Stimulated activated effector memory CD8-positive, alpha-beta T cell treated with anti-CD3 and anti-CD28 coated beads, Interleukin-12 subunit alpha, Interleukin-12 subunit beta, amount 100 ng/mL, for 72 hours (primary cell): ENCODE measurements at regions not wholly inside any gene's neighbourhood (a gene's known extent, or its start where the extent isn't known, plus 50 kb on each side); places are given as distances from the start of the nearest gene placed in this dataset.

ENCODE experiments used
- ATAC-seq: fragments of 150-1000 bp; cut with Tn5 transposase; 2 replicates; pipeline ENCODE4 v1.10.0; 2021
- DNase-seq, 2 donors: peaks; one replicate each; pipeline ENCODE4 v3.0.0; 2021 to 2022; ENCODE audit warnings: low spot score in 2 of 2
- H3K27ac Mint-ChIP-seq: one replicate; pipeline ENCODE4 v1.8.0; 2022; ENCODE audit warnings: mild to moderate bottlenecking, mixed read lengths
- H3K36me3 Mint-ChIP-seq: one replicate; pipeline ENCODE4 v1.8.0; 2022; ENCODE audit warnings: mild to moderate bottlenecking, mixed read lengths
- H3K4me1 Mint-ChIP-seq: one replicate; pipeline ENCODE4 v1.8.0; 2022; ENCODE audit warnings: mixed read lengths
- H3K4me3 Mint-ChIP-seq: one replicate; pipeline ENCODE4 v1.8.0; 2022; ENCODE audit warnings: mild to moderate bottlenecking, mixed read lengths
- H3K9me3 Mint-ChIP-seq: one replicate; pipeline ENCODE4 v1.8.0; 2022; ENCODE audit warnings: mixed read lengths

DNA sequence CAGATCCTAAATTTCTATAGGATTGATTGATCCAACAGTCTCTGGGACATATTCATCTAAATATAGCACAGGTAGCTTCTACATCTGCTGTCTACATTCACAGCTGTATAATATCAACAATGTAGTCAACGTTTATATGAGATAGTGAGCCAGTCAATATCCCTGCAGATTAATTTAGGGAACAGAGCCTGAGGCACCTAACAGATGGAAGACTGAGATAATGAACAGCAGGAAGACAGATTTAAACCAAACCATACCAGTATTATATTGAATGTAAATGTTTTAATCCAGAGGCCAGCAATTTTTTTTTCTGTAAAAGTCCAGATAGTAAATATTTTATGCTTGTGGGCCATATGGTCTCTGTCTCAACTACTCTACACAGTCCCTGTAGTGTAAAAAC, 2072.4 kb downstream of the MRPL39 start:
- Mint-ChIP-seq H3K4me3 (no peak overlapping the region), H3K36me3 (no peaks in the 10 kb centered on the region), H3K9me3 (peaks cover 7% of the 10 kb centered on the region), H3K27ac (no peak overlapping the region), H3K4me1 (no peaks in the 10 kb centered on the region)
- DNase-seq (no peak), ATAC-seq (no peak)

DNA sequence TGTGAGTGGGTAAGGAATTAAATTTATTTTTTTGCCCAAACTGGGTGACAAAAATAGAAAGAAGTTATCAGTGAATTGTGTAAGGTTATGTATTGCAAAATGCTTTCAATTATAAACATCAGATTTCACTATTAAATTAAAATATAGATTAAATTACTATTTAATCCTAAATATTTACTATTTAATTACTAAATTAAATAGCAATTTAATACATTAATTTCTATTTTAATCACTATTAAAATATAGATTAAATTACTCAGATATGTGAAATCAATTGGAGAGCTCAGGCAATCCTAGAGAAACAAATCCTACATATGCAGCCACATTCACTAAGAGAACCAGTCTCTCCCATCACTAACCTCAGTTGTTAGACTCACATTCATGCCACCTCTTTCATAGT, 2075.8 kb downstream of the MRPL39 start:
- H3K36me3 Mint-ChIP-seq = no peaks in the 10 kb centered on the region
- H3K9me3 Mint-ChIP-seq = peaks cover 2% of the 10 kb centered on the region
- no peak overlapping the region for H3K27ac Mint-ChIP-seq
- ATAC-seq = no peak
- H3K4me1 Mint-ChIP-seq = no peaks in the 10 kb centered on the region
- no peak for DNase-seq
- no peak overlapping the region for H3K4me3 Mint-ChIP-seq

DNA sequence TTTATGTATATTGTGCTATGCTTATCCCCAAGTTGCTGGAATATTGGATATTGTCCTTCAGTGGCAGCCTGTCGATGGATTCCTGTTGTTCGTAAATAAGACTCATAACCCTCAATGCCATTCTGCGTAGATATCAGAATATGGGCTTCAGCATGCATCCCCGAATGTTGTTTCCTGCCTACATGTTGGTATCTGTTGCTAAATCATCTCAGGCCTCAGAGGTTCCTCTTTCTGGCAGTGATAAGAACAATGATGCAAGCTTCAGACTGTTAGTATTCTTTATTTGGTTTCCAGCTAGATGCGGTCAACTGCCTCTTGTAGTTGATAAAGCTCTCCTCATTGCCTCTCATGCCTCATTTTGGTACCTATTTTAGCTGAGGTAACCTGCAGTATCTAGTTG, 2082.6 kb downstream of the MRPL39 start:
- no peak overlapping the region for H3K4me3 Mint-ChIP-seq
- no peak overlapping the region for H3K27ac Mint-ChIP-seq
- no peaks in the 10 kb centered on the region for H3K4me1 Mint-ChIP-seq
- ATAC-seq (no peak), DNase-seq (no peak)
- H3K36me3 Mint-ChIP-seq = no peaks in the 10 kb centered on the region
- peaks cover 8% of the 10 kb centered on the region for H3K9me3 Mint-ChIP-seq

DNA sequence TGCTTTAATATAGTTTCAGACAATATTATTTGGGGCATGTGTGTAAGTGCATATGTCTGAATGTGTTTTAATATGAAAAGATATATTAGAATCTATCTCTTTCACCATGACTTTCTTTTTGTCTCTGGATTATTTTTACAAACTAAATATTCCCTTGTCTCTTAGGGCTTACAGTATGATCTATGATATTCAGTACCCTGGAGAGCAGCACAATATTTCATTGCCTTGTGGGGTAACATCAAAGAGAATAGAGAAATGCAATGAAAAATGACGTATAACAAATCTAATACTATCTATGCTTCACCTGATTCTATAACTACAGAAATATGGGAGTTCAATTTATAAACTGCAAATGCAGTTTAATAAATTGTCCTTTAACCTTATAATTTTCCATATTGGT, 2084.5 kb downstream of the MRPL39 start:
- Mint-ChIP-seq H3K4me1 (no peaks in the 10 kb centered on the region), H3K9me3 (peaks cover 13% of the 10 kb centered on the region), H3K36me3 (no peaks in the 10 kb centered on the region), H3K4me3 (no peak overlapping the region), H3K27ac (no peak overlapping the region)
- ATAC-seq (no peak), DNase-seq (no peak)

DNA sequence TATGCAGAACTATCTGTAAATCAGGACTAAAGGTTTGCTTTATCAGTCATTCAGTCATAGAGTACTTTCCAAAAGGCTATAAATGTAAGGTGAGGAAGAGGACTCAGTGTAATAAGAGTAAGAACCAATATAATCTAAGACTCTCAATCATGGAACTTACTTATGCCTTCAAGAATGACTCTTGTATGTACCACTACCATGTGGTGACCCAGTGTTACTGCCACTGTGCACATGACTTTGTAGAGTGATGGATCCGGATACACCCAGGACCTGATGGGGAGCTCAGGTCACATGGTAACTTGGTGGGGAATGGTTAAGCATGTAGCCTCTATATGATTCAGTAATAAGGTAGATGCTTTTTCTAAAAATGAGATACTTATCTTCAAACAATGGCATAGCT, 2099.8 kb downstream of the MRPL39 start:
- no peak overlapping the region for H3K4me3 Mint-ChIP-seq
- ATAC-seq (no peak), DNase-seq (no peak)
- no peak overlapping the region for H3K27ac Mint-ChIP-seq
- H3K36me3 Mint-ChIP-seq = no peaks in the 10 kb centered on the region
- H3K9me3 Mint-ChIP-seq = peaks cover 7% of the 10 kb centered on the region
- no peaks in the 10 kb centered on the region for H3K4me1 Mint-ChIP-seq

DNA sequence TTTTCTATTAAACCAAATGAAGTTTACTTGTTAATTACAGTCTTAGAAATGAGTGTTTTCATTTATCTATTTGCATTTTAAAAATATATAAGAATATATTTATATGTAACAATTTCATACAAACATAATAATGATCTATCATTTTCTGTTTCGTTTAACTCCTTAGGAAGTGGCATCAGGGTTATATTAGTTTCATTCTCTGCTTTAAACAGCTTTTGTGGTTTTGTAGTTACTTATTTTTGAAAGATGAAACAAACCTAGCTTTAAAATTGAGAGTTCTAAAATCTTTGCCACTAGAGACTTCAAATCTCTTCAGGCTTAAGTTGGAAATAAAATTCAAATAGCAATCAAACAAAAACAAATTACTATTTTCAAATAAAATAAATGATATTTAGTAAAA, 2110.6 kb downstream of the MRPL39 start:
- Mint-ChIP-seq H3K36me3 (no peaks in the 10 kb centered on the region), H3K27ac (no peak overlapping the region), H3K4me3 (no peak overlapping the region), H3K9me3 (peaks cover 20% of the 10 kb centered on the region), H3K4me1 (no peaks in the 10 kb centered on the region)
- no peak for ATAC-seq
- no peak for DNase-seq

DNA sequence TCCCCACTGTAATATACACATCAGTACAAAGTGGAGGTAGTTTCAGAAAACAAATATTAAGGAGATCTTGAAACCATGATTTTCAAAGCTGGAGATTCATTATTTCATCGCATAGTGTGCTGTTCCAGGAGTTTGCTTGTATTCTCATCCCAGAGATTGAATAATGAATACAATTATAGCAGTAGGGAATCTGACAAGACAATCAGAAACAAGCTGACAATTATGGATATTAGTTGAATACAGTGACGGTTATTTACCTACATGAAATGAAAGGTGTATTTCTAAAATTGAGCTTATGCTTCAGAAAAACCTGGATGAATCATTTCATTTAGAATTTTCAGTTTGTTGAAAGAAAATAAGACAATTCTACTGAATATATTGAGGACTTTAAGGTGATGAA, 2119.0 kb downstream of the MRPL39 start:
- DNase-seq (no peak), ATAC-seq (no peak)
- Mint-ChIP-seq H3K4me3 (no peak overlapping the region), H3K4me1 (no peaks in the 10 kb centered on the region), H3K27ac (no peak overlapping the region), H3K36me3 (no peaks in the 10 kb centered on the region), H3K9me3 (peaks cover 9% of the 10 kb centered on the region)

DNA sequence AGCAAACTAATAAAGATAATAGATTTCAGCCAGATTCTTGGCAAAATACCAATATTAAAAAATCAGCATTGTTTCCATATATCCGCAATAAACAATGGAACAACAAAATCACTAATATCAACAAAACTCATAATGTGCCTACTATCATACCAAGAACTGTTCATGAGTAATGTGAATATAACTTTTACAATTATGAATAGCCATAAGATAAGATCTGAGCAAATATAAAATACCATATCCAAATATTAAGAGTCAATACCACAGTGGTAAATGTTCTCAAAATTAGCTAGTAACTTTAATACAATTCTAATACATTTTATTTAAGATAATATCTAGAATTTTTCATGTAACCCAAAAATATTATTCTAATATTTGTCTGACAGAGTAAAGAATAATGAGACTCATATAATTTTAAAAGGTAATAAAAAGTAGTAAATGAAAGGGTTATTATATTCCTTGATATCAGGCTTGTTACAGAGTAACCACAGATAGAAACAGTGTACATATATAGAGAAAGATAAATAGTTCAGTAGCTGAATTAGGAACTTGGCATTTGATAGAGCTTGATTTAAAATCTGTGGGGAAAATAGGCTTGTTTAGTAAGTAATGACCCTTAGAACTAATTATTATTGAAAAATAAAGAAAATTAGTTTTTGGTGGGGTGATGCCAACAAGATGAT, 2126.6 kb downstream of the MRPL39 start:
- Mint-ChIP-seq H3K4me1 (no peaks in the 10 kb centered on the region), H3K27ac (no peak overlapping the region), H3K4me3 (no peak overlapping the region), H3K36me3 (no peaks in the 10 kb centered on the region), H3K9me3 (peaks cover 17% of the 10 kb centered on the region)
- no peak for DNase-seq
- no peak for ATAC-seq

DNA sequence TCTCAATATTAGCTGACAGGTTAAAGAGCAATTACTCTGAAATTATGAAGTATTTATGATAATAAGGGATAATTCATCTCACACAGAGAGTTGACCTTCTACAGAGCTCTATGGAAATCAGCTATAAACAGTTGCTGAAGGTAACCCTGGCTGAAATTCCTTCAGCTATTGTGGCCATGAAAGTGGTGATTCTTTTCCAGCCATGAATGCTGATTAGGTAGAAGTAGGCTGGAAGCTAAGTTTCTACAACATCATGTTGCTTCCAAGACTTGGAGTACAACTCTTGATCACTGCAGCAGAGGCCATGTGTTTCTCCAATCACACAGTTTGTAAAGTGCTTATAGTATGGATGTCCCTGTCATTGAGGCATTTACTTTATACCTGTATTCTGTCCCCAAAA, 2128.9 kb downstream of the MRPL39 start:
- Mint-ChIP-seq H3K9me3 (peaks cover 19% of the 10 kb centered on the region), H3K4me1 (no peaks in the 10 kb centered on the region), H3K36me3 (no peaks in the 10 kb centered on the region), H3K4me3 (no peak overlapping the region), H3K27ac (no peak overlapping the region)
- DNase-seq = no peak
- ATAC-seq = no peak

DNA sequence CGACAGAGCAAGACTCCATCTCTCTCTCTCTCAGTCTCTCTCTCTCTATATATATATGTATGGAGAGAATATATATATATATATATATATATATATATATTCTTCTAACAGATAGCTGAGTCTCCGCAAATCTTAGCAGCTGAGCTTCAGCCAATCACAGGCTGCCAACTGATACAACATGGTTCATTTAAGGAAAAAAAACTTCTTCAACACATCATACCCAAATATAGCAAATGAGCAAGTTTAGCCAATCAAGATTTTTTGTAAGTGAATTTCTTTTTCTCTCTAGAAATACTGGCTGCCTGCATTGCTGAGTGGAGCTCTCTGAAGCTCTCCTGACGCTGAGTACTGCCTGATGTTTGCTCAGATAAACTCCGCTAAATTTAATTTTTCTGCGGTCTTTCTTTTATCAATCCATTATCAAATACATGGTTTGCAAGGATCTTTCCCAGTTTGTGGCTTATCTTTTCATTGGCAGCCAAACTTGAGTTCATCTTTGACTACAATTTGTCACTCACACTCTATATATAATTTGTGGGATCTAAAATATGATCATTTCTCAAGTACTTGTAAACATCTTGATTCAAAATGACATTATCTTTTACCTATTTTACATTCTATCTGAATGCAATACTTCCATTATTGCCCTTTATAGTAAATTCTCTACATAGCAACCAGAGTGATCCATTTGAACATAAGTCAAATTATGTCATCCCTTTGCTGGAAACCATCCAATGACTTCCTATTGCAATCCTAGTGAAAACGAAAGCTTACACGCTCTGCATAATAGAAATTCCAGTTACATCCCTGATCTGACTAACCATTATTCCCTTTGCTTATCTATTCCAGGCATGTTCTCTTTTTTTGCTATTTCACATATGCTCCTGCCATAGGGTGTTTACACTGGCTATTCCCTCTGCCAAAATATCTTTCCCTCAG, 2131.7 kb downstream of the MRPL39 start:
- Mint-ChIP-seq H3K9me3 (peaks cover 12% of the 10 kb centered on the region), H3K4me1 (no peaks in the 10 kb centered on the region), H3K36me3 (no peaks in the 10 kb centered on the region), H3K27ac (no peak overlapping the region), H3K4me3 (no peak overlapping the region)
- no peak for ATAC-seq
- DNase-seq = no peak

DNA sequence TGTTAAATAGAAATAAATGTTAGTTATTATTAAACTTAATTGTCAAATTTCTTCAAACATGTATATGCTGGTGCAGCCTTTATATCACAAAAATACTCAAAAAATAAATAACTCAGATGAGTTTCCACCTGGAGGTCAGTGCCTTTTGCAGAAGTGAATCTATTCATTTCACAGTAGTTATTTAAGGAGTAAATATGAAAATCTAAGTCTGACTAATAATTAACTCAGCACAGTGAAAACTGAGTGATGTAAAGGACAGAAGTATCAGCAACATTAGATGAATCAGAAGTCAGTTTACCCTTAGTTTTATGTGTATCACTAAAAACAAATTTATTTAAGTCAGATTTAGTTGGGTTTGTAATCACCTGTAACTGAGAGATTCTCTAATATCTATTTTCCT, 2135.4 kb downstream of the MRPL39 start:
- H3K4me3 Mint-ChIP-seq = no peak overlapping the region
- no peaks in the 10 kb centered on the region for H3K36me3 Mint-ChIP-seq
- DNase-seq (no peak), ATAC-seq (no peak)
- H3K9me3 Mint-ChIP-seq = peaks cover 13% of the 10 kb centered on the region
- H3K27ac Mint-ChIP-seq = no peak overlapping the region
- H3K4me1 Mint-ChIP-seq = no peaks in the 10 kb centered on the region

DNA sequence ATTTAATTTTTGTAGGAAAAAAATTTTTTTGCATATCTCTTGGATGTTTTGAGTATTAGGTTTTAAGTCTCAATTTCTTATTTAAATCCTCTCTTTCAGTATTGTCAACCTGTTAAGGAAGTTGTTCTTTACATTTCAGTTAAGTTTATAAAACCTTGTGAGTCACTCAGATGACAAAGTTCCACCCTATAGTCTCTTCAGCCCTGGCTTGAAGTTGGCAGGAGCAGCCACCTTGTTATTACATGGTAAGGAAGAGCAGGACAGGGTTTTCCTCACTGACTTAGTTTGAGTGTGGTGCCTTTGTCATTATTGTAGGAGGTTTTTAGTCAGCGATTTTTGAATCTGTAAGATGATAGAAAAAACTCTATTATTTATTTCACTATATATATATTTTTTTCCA, 2143.9 kb downstream of the MRPL39 start:
- Mint-ChIP-seq H3K9me3 (peaks cover 19% of the 10 kb centered on the region), H3K27ac (no peak overlapping the region), H3K4me1 (no peaks in the 10 kb centered on the region), H3K36me3 (no peaks in the 10 kb centered on the region), H3K4me3 (no peak overlapping the region)
- ATAC-seq (no peak), DNase-seq (no peak)

DNA sequence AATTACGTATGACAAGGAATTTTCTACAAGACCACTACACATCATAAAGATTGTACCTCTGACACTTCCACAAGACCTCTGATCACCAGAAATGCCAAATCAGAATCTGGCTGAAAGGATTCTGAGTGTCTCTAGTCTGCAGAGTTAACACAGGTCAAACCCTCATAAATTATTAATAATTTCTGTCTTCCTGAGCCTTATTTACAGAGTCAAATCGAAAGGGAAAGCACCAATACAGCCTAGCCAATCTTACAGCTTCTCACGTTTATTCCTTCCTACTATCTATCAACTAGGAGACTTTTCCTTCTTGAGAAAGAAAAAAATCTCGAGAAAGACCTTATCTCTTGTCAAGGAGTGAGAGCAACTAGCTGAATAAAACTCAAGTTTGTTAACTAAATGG, 2151.6 kb downstream of the MRPL39 start:
- Mint-ChIP-seq H3K4me3 (no peak overlapping the region), H3K27ac (no peak overlapping the region), H3K9me3 (peaks cover 5% of the 10 kb centered on the region), H3K4me1 (no peaks in the 10 kb centered on the region), H3K36me3 (no peaks in the 10 kb centered on the region)
- no peak for DNase-seq
- no peak for ATAC-seq

DNA sequence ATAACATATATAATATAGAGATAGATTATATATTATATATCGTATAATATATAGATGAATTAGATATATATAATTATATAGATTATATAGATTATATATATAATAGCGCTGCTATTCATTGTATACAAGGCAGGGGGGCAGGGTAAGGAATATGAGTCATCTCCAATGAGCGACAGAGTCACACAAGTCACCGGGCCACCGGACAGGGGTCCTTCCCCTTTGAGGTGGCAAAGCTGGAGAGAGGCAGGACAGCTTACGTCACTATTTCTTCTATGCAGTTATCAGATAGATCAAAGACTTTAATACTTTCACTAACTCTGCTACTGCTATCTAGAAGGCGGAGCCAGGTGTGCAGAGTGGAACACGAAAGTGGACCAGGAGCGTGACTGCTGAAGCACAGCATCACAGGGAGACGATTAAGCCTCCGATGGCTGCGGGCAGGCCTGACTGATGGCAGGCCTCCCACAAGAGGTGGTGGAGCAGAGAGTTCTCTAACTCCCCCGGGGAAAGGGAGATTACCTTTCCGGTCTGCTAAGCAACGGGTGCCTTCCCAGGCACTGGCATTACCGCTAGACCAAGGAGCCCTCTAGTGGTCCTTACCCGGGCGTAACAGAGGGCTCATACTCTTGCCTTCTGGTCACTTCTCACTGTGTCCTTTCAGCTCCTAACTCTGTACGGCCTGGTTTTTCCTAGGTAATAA, 2154.7 kb downstream of the MRPL39 start:
- Mint-ChIP-seq H3K36me3 (no peaks in the 10 kb centered on the region), H3K27ac (no peak overlapping the region), H3K4me3 (no peak overlapping the region), H3K9me3 (no peaks in the 10 kb centered on the region), H3K4me1 (no peaks in the 10 kb centered on the region)
- DNase-seq (no peak), ATAC-seq (no peak)

DNA sequence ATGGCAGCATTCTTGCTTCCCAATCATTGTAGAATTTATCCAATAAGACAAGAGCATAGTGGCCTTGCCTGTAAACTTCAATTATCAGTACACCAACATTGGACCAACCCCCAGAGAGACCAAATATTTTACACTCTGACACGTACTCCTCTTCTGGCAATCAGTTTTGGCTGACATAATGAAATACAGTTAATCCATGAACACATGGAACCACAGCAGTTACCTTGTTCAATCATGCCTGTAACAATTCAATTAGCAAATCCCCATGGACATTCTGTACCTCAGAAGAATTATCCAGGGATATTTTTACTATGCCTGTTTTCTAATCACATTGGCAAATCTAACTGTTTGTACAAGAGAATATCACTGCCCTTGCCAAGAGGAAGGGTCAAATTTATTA, 2162.0 kb downstream of the MRPL39 start:
- H3K4me3 Mint-ChIP-seq = no peak overlapping the region
- H3K9me3 Mint-ChIP-seq = peaks cover 5% of the 10 kb centered on the region
- no peaks in the 10 kb centered on the region for H3K4me1 Mint-ChIP-seq

DNA sequence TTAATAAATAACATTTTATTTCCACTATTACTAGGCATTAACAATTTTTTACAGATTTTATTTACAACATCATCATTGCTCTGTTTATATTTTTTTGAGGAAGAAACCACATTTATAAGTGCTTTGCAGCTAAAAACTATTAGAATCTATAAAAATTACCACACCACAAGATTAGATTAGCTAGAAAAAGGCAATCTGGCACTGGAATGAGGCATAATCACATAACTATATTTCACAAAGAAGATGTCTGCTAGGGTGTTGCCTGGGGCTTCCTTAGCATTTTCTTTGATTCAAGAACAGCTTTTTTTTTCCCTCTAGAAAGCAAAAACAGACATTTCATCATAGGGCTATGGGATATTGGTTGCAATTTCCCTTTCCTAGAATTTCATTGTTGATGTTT, 2169.2 kb downstream of the MRPL39 start:
- no peak for ATAC-seq
- no peaks in the 10 kb centered on the region for H3K4me1 Mint-ChIP-seq
- no peaks in the 10 kb centered on the region for H3K36me3 Mint-ChIP-seq
- no peak overlapping the region for H3K4me3 Mint-ChIP-seq
- H3K9me3 Mint-ChIP-seq = peaks cover 20% of the 10 kb centered on the region
- DNase-seq = no peak
- H3K27ac Mint-ChIP-seq = no peak overlapping the region

More for the DNA sequence above, 2162.0 kb downstream of the MRPL39 start:
- DNase-seq (no peak), ATAC-seq (no peak)
- no peak overlapping the region for H3K27ac Mint-ChIP-seq
- no peaks in the 10 kb centered on the region for H3K36me3 Mint-ChIP-seq
